AG09309 (cell line): ENCODE measurements at regions not wholly inside any gene's neighbourhood (a gene's known extent, or its start where the extent isn't known, plus 50 kb on each side); places are given as distances from the start of the nearest gene placed in this dataset.
A peak's percentile ranks its signal among the peaks of the same experiment; 100 is the strongest.

Experiments used
- DNase-seq: peaks from one replicate; pipeline ENCODE4 v3.0.0-alpha.2; 2010; ENCODE audit warnings: low read depth
- H3K4me3 ChIP-seq: 2 replicates; pipeline ENCODE4 v1.5.1; 2011; ENCODE audit warnings: mild to moderate bottlenecking, low read depth, low read length, moderate library complexity; ENCODE audit not compliant: control insufficient read depth
- CTCF ChIP-seq: IDR thresholded peaks from 2 replicates; pipeline ENCODE4 v1.5.1; 2011; ENCODE audit warnings: mild to moderate bottlenecking, low read depth, low read length, inconsistent platforms; ENCODE audit not compliant: insufficient read depth, control insufficient read depth; ENCODE audit errors: missing control alignments

- no peak for DNase-seq
- no peak overlapping the region for H3K4me3 ChIP-seq
- no peak for TF ChIP-seq CTCF
Measured at GRCh38 chr6:20033697-20034407, 178.4 kb downstream of the MBOAT1 start.

- no peak for TF ChIP-seq CTCF
- H3K4me3 ChIP-seq, result no peak overlapping the region
- DNase-seq, result no peak
Measured at GRCh38 chr6:20034408-20034769, 177.9 kb downstream of the MBOAT1 start.

GRCh38 chr6:20036141-20036677 is 176.1 kb downstream of the MBOAT1 start:
- H3K4me3 ChIP-seq, result no peak overlapping the region
- TF ChIP-seq CTCF, result no peak
- DNase-seq, result no peak

- no peak overlapping the region for H3K4me3 ChIP-seq
- no peak for TF ChIP-seq CTCF
- DNase-seq, result peak; percentile 14
Measured at GRCh38 chr6:20038410-20039204, 173.7 kb downstream of the MBOAT1 start.

- TF ChIP-seq CTCF, result no peak
- no peak for DNase-seq
- no peak overlapping the region for H3K4me3 ChIP-seq
Measured at GRCh38 chr6:20044883-20045282, 167.4 kb downstream of the MBOAT1 start.
